ENCODE measurements at regions not wholly inside any gene's neighbourhood (a gene's known extent, or its start where the extent isn't known, plus 50 kb on each side); places are given as distances from the start of the nearest gene placed in this dataset.

- ATAC-seq (no peak), DNase-seq (ENCODE audit: low spot score) (no peak)
- no peaks in the 10 kb centered on the region for H3K9me3 Mint-ChIP-seq
- Histone ChIP-seq H3K4me3 (no peak overlapping the region), H3K4me2 (no peak overlapping the region), H3K27me3 (ENCODE audit: insufficient read depth) (no peaks in the 10 kb centered on the region), H3K4me1 (ENCODE audit: insufficient read depth) (no peaks in the 10 kb centered on the region), H3K79me2 (replicated peaks; ENCODE audit: insufficient read depth) (no peaks in the 10 kb centered on the region), H2AFZ (no peak overlapping the region), H4K20me1 (replicated peaks; ENCODE audit: insufficient read depth) (no peaks in the 10 kb centered on the region), H3K9me2 (ENCODE audit: insufficient read depth) (peaks cover 9% of the 10 kb centered on the region; the same call in 1 of the 2 replicates), H3K36me3 (ENCODE audit: insufficient read depth) (no peaks in the 10 kb centered on the region), H3F3A (replicated peaks; ENCODE audit: low read depth) (no peaks in the 10 kb centered on the region), H3K27ac (ENCODE audit: low read depth) (no peak overlapping the region)
- TF ChIP-seq NANOG (IDR thresholded peaks at IDR 0.05; ENCODE audit: borderline replicate concordance) (no peak), ZNF331 (CRISPR knock-in tag; IDR thresholded peaks at IDR 0.05; ENCODE audit: low read depth) (no peak), EZH2phosphoT487 (IDR thresholded peaks at IDR 0.05; ENCODE audit: unreplicated experiment) (no peak)
- H3K27me3 Mint-ChIP-seq (ENCODE audit: insufficient read depth, low read depth, poor library complexity), result no peaks in the 10 kb centered on the region
- H3K36me3 Mint-ChIP-seq (ENCODE audit: low read depth), result no peaks in the 10 kb centered on the region
- H3K4me3 Mint-ChIP-seq, result no peak overlapping the region
- peaks cover 3% of the 10 kb centered on the region; the same call in 1 of the 3 replicates for H3K4me1 Mint-ChIP-seq
- no peak overlapping the region for H3K27ac Mint-ChIP-seq
Measured at GRCh38 chr2:18096836-18097405, 218.5 kb downstream of the KCNS3 start.

- no peak overlapping the region for H3K4me3 Mint-ChIP-seq
- no peaks in the 10 kb centered on the region for H3K36me3 Mint-ChIP-seq (ENCODE audit: low read depth)
- DNase-seq (ENCODE audit: low spot score), result no peak
- TF ChIP-seq ZNF114 (CRISPR knock-in tag; IDR thresholded peaks at IDR 0.05), result no peak
- no peak for TF ChIP-seq CREB1 (CRISPR knock-in tag; IDR thresholded peaks at IDR 0.05; ENCODE audit: low read depth)
- no peak for TF ChIP-seq EZH2 (IDR thresholded peaks at IDR 0.05; ENCODE audit: low read depth, unreplicated experiment)
- TF ChIP-seq STAT1 (IDR thresholded peaks at IDR 0.05; ENCODE audit: unreplicated experiment), result no peak
- no peak for TF ChIP-seq ETS1 (IDR thresholded peaks at IDR 0.05)
- no peak for TF ChIP-seq ZNF331 (CRISPR knock-in tag; IDR thresholded peaks at IDR 0.05; ENCODE audit: low read depth)
- TF ChIP-seq EZH2phosphoT487 (IDR thresholded peaks at IDR 0.05; ENCODE audit: unreplicated experiment), result no peak
- TF ChIP-seq CTCF (conservative IDR thresholded peaks at IDR 0.05; ENCODE audit: low read depth in 2 of 2), result no peak
- no peak for TF ChIP-seq REST (IDR thresholded peaks at IDR 0.05; ENCODE audit: unreplicated experiment)
- no peak for TF ChIP-seq JUNB (IDR thresholded peaks at IDR 0.05; ENCODE audit: unreplicated experiment)
- TF ChIP-seq POLR2AphosphoS5 (IDR thresholded peaks at IDR 0.05; ENCODE audit: low read depth), result no peak
- no peak for TF ChIP-seq NANOG (IDR thresholded peaks at IDR 0.05; ENCODE audit: borderline replicate concordance)
Measured at GRCh38 chr2:18094277-18094676, 215.8 kb downstream of the KCNS3 start.

More at GRCh38 chr2:18094277-18094676, 215.8 kb downstream of the KCNS3 start:
- H3K4me1 ChIP-seq (ENCODE audit: insufficient read depth), result no peaks in the 10 kb centered on the region
- no peak overlapping the region for H3K4me3 ChIP-seq
- Mint-ChIP-seq H3K9me3 (no peaks in the 10 kb centered on the region), H3K4me1 (peaks cover 3% of the 10 kb centered on the region; the same call in 1 of the 3 replicates), H3K27ac (no peak overlapping the region), H3K27me3 (ENCODE audit: insufficient read depth, low read depth, poor library complexity) (no peaks in the 10 kb centered on the region)
- H3F3A ChIP-seq (replicated peaks; ENCODE audit: low read depth), result no peaks in the 10 kb centered on the region
- no peak overlapping the region for H3K4me2 ChIP-seq
- no peaks in the 10 kb centered on the region for H3K27me3 ChIP-seq (ENCODE audit: insufficient read depth)
- no peak overlapping the region for H2AFZ ChIP-seq
- H3K9me2 ChIP-seq (ENCODE audit: insufficient read depth), result peaks cover 9% of the 10 kb centered on the region; the same call in 1 of the 2 replicates
- H3K36me3 ChIP-seq (ENCODE audit: insufficient read depth), result no peaks in the 10 kb centered on the region
- no peaks in the 10 kb centered on the region for H4K20me1 ChIP-seq (replicated peaks; ENCODE audit: insufficient read depth)
- no peaks in the 10 kb centered on the region for H3K79me2 ChIP-seq (replicated peaks; ENCODE audit: insufficient read depth)
- H3K27ac ChIP-seq (ENCODE audit: low read depth), result no peak overlapping the region
- no peak for ATAC-seq
